Esophagus (tissue), 2 donors: ENCODE measurements at regions not wholly inside any gene's neighbourhood (a gene's known extent, or its start where the extent isn't known, plus 50 kb on each side); places are given as distances from the start of the nearest gene placed in this dataset.

ENCODE experiments used
- H3K27ac ChIP-seq, 2 donors: one replicate each; pipeline ENCODE4 v1.5.1; 2013; ENCODE audit warnings: low read depth in 2 of 2, mild to moderate bottlenecking in 2 of 2, inconsistent platforms in 1 of 2, low read length in 1 of 2, moderate library complexity in 1 of 2
- H3K27me3 ChIP-seq, 2 donors: one replicate each; pipeline ENCODE4 v1.6.1; 2013; ENCODE audit warnings: low read length in 2 of 2, control low read depth in 1 of 2, mild to moderate bottlenecking in 1 of 2; ENCODE audit not compliant: insufficient read depth in 2 of 2, control insufficient read depth in 1 of 2
- H3K36me3 ChIP-seq, 2 donors: one replicate each; pipeline ENCODE4 v1.6.1; 2013; ENCODE audit warnings: low read length in 1 of 2; ENCODE audit not compliant: control insufficient read depth in 2 of 2, insufficient read depth in 2 of 2
- H3K4me1 ChIP-seq, 2 donors: one replicate each; pipeline ENCODE4 v1.6.1; 2013; ENCODE audit warnings: low read length in 1 of 2; ENCODE audit not compliant: control insufficient read depth in 2 of 2, insufficient read depth in 2 of 2
- H3K4me3 ChIP-seq, 2 donors: one replicate each; pipeline ENCODE4 v1.5.1; 2013; ENCODE audit warnings: low read length in 2 of 2, mild to moderate bottlenecking in 2 of 2, low read depth in 1 of 2, moderate library complexity in 1 of 2
- H3K9me3 ChIP-seq, 2 donors: one replicate each; pipeline ENCODE4 v1.6.1; 2013; ENCODE audit warnings: mild to moderate bottlenecking in 2 of 2, low read depth in 1 of 2, low read length in 1 of 2, moderate library complexity in 1 of 2; ENCODE audit not compliant: control insufficient read depth in 2 of 2, insufficient read depth in 1 of 2
- WGBS, 2 donors: extraction: QIAGEN DNeasy Blood & Tissue Kit; methylation state at CpG; one replicate each; pipeline ENCODE4 v1.1.7; 2013; 5-methylcytosine and 5-hydroxymethylcytosine counted together
- donor health status: healthy with polysubstance abuse.
- donor health status: Bipolar disorder and iron deficiency.

- peaks cover 3 to 9% of the 10 kb centered on the region in 2 donors for H3K9me3 ChIP-seq
- no peak overlapping the region for H3K27ac ChIP-seq
- WGBS, 2 donors, result 90 to 91% methylated on average over 8 of the region's 8 CpGs
These were observed 218.5 kb upstream of the IRX1 start for GRCh38 chr5:3377176-3377575.

GRCh38 chr5:3376611-3377010 is 219.0 kb upstream of the IRX1 start:
- no peak overlapping the region for H3K4me3 ChIP-seq
- no peak overlapping the region for H3K27ac ChIP-seq
- H3K4me1 ChIP-seq, result no peaks in the 10 kb centered on the region
- H3K9me3 ChIP-seq, result peaks cover 3 to 9% of the 10 kb centered on the region in 2 donors
- H3K27me3 ChIP-seq, result no peaks in the 10 kb centered on the region
- H3K36me3 ChIP-seq, result no peaks in the 10 kb centered on the region
- 72% methylated on average over 6 of the region's 6 CpGs for WGBS, 2 donors

More at GRCh38 chr5:3377176-3377575, 218.5 kb upstream of the IRX1 start:
- Histone ChIP-seq H3K36me3 (no peaks in the 10 kb centered on the region), H3K27me3 (no peaks in the 10 kb centered on the region), H3K4me3 (no peak overlapping the region), H3K4me1 (no peaks in the 10 kb centered on the region)

- Histone ChIP-seq H3K4me1 (no peaks in the 10 kb centered on the region), H3K9me3 (peaks cover 3 to 9% of the 10 kb centered on the region in 2 donors), H3K36me3 (no peaks in the 10 kb centered on the region), H3K27me3 (no peaks in the 10 kb centered on the region), H3K27ac (no peak overlapping the region), H3K4me3 (no peak overlapping the region)
- 31 to 48% methylated on average over 2 of the region's 2 CpGs for WGBS, 2 donors
These were observed 219.9 kb upstream of the IRX1 start for GRCh38 chr5:3375586-3376311.

GRCh38 chr5:3373391-3373790 is 222.2 kb upstream of the IRX1 start:
- no peaks in the 10 kb centered on the region for H3K27me3 ChIP-seq
- no peak overlapping the region for H3K4me3 ChIP-seq
- peaks cover 3 to 9% of the 10 kb centered on the region in 2 donors for H3K9me3 ChIP-seq
- no peak overlapping the region for H3K27ac ChIP-seq
- no peaks in the 10 kb centered on the region for H3K4me1 ChIP-seq
- no peaks in the 10 kb centered on the region for H3K36me3 ChIP-seq

GRCh38 chr5:3372289-3372688 is 223.3 kb upstream of the IRX1 start:
- Histone ChIP-seq H3K4me3 (no peak overlapping the region), H3K9me3 (peaks cover 3 to 9% of the 10 kb centered on the region in 2 donors)

GRCh38 chr5:3365501-3366215 is 230.0 kb upstream of the IRX1 start:
- Histone ChIP-seq H3K4me3 (no peak overlapping the region), H3K27me3 (no peaks in the 10 kb centered on the region), H3K36me3 (no peaks in the 10 kb centered on the region), H3K9me3 (peaks cover 0 to under 1% of the 10 kb centered on the region in 2 donors), H3K4me1 (no peaks in the 10 kb centered on the region), H3K27ac (no peak overlapping the region)
- 91 to 95% methylated on average over 5 of the region's 5 CpGs for WGBS, 2 donors

More at GRCh38 chr5:3372289-3372688, 223.3 kb upstream of the IRX1 start:
- no peak overlapping the region for H3K27ac ChIP-seq
- no peaks in the 10 kb centered on the region for H3K27me3 ChIP-seq
- no peaks in the 10 kb centered on the region for H3K4me1 ChIP-seq
- no peaks in the 10 kb centered on the region for H3K36me3 ChIP-seq

GRCh38 chr5:3364941-3365340 is 230.7 kb upstream of the IRX1 start:
- H3K27ac ChIP-seq, result no peak overlapping the region
- H3K27me3 ChIP-seq, result no peaks in the 10 kb centered on the region
- WGBS, 2 donors, result 54 to 65% methylated on average over 4 of the region's 4 CpGs

GRCh38 chr5:3364433-3364832 is 231.2 kb upstream of the IRX1 start:
- Histone ChIP-seq H3K27me3 (no peaks in the 10 kb centered on the region), H3K36me3 (no peaks in the 10 kb centered on the region), H3K27ac (no peak overlapping the region), H3K4me1 (no peaks in the 10 kb centered on the region), H3K4me3 (no peak overlapping the region), H3K9me3 (peaks cover 0 to 4% of the 10 kb centered on the region in 2 donors)
- 77 to 86% methylated on average over 4 of the region's 4 CpGs for WGBS, 2 donors

More at GRCh38 chr5:3364941-3365340, 230.7 kb upstream of the IRX1 start:
- H3K4me3 ChIP-seq, result no peak overlapping the region
- no peaks in the 10 kb centered on the region for H3K36me3 ChIP-seq
- H3K9me3 ChIP-seq, result peaks cover 0 to 4% of the 10 kb centered on the region in 2 donors
- no peaks in the 10 kb centered on the region for H3K4me1 ChIP-seq

GRCh38 chr5:3362606-3362910 is 233.1 kb upstream of the IRX1 start:
- H3K4me3 ChIP-seq, result no peak overlapping the region
- no peaks in the 10 kb centered on the region for H3K27me3 ChIP-seq
- H3K36me3 ChIP-seq, result no peaks in the 10 kb centered on the region
- WGBS, 2 donors, result 84 to 87% methylated on average over 2 of the region's 2 CpGs
- H3K4me1 ChIP-seq, result no peaks in the 10 kb centered on the region
- peaks cover 0 to 4% of the 10 kb centered on the region in 2 donors for H3K9me3 ChIP-seq
- no peak overlapping the region for H3K27ac ChIP-seq
